Coronary artery (tissue), 2 donors: ENCODE measurements at regions not wholly inside any gene's neighbourhood (a gene's known extent, or its start where the extent isn't known, plus 50 kb on each side); places are given as distances from the start of the nearest gene placed in this dataset.
"Not testable (repeated sequence)": the region's sequence is repeated elsewhere in the genome, so short reads cannot be mapped to it uniquely, and the experiment has no call there.

Experiments
- DNase-seq: peaks from one replicate; pipeline ENCODE4 v3.0.0-alpha.2; 2017; ENCODE audit warnings: low spot score
- H3K27ac ChIP-seq, 2 donors: fragments of 200-600 bp; sonication (generic); one replicate each; pipeline ENCODE4 v1.5.1; 2016 to 2019
- H3K4me3 ChIP-seq: fragments of 200-600 bp; sonication (generic); 2 replicates; pipeline ENCODE4 v1.5.1; 2016; ENCODE audit warnings: mild to moderate bottlenecking, moderate library complexity
- CTCF ChIP-seq: fragments of 200-600 bp; sonication (generic); IDR thresholded peaks from one replicate; pipeline ENCODE4 v1.5.1; 2019; ENCODE audit warnings: antibody characterized with exemption

DNA sequence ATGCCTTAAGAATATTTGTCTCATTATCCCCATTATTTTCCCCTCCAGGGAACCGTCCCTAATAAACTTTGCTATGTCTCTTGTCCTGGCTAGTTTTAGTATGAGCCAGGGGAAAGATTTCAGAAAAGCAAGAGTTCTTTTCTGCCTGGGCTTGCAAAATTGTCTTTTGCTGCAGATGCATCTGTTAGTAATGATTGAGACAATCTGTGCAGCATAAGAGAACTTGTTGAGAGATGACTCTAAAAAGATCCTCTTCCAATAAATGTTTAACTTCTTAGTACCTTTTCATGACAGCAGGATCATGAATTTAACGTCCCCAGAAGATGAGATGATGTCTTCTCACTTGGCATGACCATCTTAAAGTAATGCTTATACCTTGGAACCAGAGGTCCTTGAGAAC is 172.5 kb upstream of the CREB1 start:
- DNase-seq, result no peak
- no peak for TF ChIP-seq CTCF
- Histone ChIP-seq H3K27ac (no peak overlapping the region), H3K4me3 (no peak overlapping the region)

GRCh38 chr2:207362716-207363115 is 167.0 kb upstream of the CREB1 start:
- DNase-seq, result no peak
- Histone ChIP-seq H3K27ac (no peak overlapping the region), H3K4me3 (no peak overlapping the region)
- TF ChIP-seq CTCF, result no peak

DNA sequence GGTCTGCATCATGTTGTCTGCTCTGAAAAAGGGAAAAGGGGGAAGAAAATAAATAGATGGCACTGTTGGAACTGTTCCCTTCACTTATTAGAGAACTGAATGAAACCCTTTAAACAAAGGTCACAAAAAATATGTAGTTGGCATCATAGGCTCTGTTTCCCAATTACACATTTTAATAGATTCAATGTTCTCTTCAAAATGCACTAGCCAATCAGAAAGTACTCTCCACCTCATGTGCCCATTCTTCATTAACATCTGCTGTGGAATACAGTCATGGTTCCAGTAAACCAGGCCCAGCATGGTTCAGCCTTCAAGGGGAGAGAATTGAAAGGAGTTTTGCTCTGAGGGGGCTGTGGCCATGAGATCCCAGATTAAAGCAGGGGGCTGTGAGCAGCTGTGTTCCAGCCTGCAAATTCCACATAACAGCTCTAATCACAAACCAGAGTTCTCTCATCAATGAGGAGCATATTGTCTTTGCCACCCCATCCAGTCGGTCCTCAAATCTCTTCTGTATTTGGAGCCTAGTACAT is 165.9 kb upstream of the CREB1 start:
- Histone ChIP-seq H3K27ac (no peak overlapping the region), H3K4me3 (no peak overlapping the region)
- no peak for DNase-seq
- TF ChIP-seq CTCF, result no peak

- H3K4me3 ChIP-seq, result no peak overlapping the region
Observed at GRCh38 chr2:207370646-207371045, 159.1 kb upstream of the CREB1 start.

DNA sequence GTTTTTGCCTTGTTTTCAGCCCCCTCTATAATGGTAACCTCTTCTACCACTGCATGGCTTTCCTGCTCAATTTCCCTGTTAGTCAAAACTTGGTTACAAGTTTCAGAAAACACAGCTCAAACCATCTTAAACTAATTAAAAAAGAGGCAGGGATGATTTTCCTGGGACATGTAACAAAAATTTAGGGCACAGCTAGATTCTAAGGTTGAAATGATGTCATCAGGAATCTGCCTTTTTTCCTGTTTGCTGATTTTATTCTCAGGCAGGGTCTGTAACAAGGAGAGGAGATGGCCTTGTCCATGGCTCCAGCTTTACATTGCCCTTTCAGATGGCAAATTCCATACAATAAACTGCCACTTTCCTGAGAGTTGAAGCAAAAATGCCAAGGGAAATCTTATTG is 157.9 kb upstream of the CREB1 start:
- no peak for DNase-seq
- TF ChIP-seq CTCF, result no peak
- H3K4me3 ChIP-seq, result no peak overlapping the region
- H3K27ac ChIP-seq, result no peak overlapping the region

More at GRCh38 chr2:207370646-207371045, 159.1 kb upstream of the CREB1 start:
- no peak for DNase-seq
- no peak for TF ChIP-seq CTCF
- no peak overlapping the region for H3K27ac ChIP-seq

DNA sequence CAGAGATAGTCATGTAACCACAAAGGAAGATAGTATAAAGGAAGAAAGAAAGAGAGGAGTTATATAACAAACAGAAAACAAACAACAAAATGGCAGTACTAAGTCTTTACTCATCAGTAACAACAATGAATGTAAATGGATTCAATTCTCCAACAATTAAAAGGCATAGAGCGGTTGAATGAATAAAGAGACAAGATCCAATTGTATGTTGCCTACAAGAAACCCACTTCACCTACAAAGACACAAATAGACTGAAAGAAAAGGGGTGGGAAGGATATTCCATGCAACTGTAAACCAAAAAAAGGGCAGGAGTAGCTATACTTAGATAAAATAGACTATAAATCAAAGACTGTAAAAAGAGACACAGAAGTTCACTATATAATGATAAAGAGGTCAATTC is 157.3 kb upstream of the CREB1 start:
- Histone ChIP-seq H3K27ac (no peak overlapping the region), H3K4me3 (no peak overlapping the region)
- no peak for DNase-seq
- TF ChIP-seq CTCF, result no peak

DNA sequence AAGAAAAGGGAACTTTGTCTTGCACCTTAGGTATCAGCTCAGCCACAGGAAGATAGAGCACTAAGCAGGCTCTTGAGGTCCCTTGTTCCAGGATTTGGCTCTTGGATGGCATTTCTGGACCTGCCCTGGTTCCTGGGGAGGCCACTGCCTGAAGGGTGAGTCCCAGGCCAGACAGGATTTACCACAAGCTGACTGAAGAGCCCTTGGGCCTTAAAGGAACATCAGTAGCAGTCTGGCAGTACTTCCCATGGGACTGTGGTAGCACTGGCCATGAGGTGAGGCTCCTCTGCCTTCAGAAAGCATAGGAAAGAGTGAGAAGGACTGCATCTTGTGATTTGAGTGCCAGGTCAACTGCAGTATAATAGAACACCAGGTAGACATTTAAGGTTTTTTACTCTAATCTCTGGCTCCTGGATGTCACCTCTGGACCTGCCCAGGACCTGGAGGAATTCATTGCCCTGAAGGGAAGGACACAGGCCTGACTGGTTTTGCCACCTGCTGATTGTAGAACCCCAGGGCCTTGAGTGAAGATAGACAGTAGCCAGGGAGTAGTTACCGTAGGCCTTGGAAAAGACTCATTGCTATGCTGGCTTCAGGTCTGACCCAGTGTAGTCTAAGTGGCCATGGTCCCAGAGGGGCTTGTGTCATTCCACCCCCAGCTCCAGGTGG is 154.4 kb upstream of the CREB1 start:
- H3K27ac ChIP-seq, result no peak overlapping the region
- no peak for TF ChIP-seq CTCF
- no peak for DNase-seq
- no peak overlapping the region for H3K4me3 ChIP-seq

DNA sequence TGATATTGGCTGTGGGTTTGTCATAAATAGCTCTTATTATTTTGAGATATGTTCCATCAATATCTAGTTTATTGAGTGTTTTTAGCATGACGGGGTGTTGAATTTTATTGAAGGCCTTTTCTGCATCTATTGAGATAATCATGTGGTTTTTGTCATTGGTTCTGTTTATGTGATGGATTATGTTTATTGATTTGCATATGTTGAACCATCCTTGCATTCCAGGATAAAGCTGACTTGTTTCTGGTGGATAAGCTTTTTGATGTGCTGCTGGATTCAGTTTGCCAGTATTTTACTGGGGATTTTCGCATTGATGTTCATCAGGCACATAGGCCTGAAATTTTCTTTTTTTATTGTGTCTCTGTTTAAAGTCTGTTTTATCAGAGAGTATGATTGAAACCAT is 151.1 kb upstream of the CREB1 start:
- not testable (repeated sequence) for H3K27ac ChIP-seq, DNase-seq, H3K4me3 ChIP-seq
